Caki2 (cell line): ENCODE measurements at regions not wholly inside any gene's neighbourhood (a gene's known extent, or its start where the extent isn't known, plus 50 kb on each side); places are given as distances from the start of the nearest gene placed in this dataset.

ENCODE experiments used
- DNase-seq: peaks from one replicate; pipeline ENCODE4 v3.0.0-alpha.2; 2015; ENCODE audit warnings: low read depth
- in situ Hi-C: cut with HindIII; loops from 2 replicates; pipeline ENCODE4 v1.10.0; 2016; ENCODE audit warnings: low sequenced_read_pairs, low pct_unique_long_range_greater_than_20kb, mixed read lengths

GRCh38 chr20:39674842-39675241 is 712.7 kb downstream of the DHX35 start:
- DNase-seq = no peak
- in situ Hi-C loops = no loop called here

GRCh38 chr20:39670988-39671387 is 708.8 kb downstream of the DHX35 start:
- in situ Hi-C loops = no loop called here

GRCh38 chr20:39669659-39670058 is 707.5 kb downstream of the DHX35 start:
- in situ Hi-C loops = no loop called here
- DNase-seq = no peak

More at GRCh38 chr20:39670988-39671387, 708.8 kb downstream of the DHX35 start:
- DNase-seq = no peak

- in situ Hi-C loops = no loop called here
- no peak for DNase-seq
These were observed 705.9 kb downstream of the DHX35 start for GRCh38 chr20:39668038-39668437.

GRCh38 chr20:39661833-39662232 is 699.7 kb downstream of the DHX35 start:
- DNase-seq = peak; percentile 27
- in situ Hi-C loops = no loop called here

GRCh38 chr20:39660965-39661364 is 698.8 kb downstream of the DHX35 start:
- peak; percentile 28 for DNase-seq
- in situ Hi-C loops = no loop called here

GRCh38 chr20:39660226-39660625 is 698.1 kb downstream of the DHX35 start:
- in situ Hi-C loops = no loop called here
- peak; percentile 6 for DNase-seq

- in situ Hi-C loops = no loop called here
- no peak for DNase-seq
These were observed 696.7 kb downstream of the DHX35 start for GRCh38 chr20:39658662-39659409.

GRCh38 chr20:39654171-39654570 is 692.0 kb downstream of the DHX35 start:
- in situ Hi-C loops = no loop called here
- no peak for DNase-seq

- DNase-seq = no peak
- in situ Hi-C loops = no loop called here
These were observed 689.6 kb downstream of the DHX35 start for GRCh38 chr20:39651645-39652325.

- DNase-seq = no peak
- in situ Hi-C loops = no loop called here
These were observed 684.8 kb downstream of the DHX35 start for GRCh38 chr20:39646874-39647413.

- DNase-seq = no peak
- in situ Hi-C loops = no loop called here
These were observed 683.0 kb downstream of the DHX35 start for GRCh38 chr20:39645131-39645530.

- DNase-seq = no peak
- in situ Hi-C loops = no loop called here
These were observed 681.1 kb downstream of the DHX35 start for GRCh38 chr20:39643292-39643691.

GRCh38 chr20:39641423-39641822 is 679.3 kb downstream of the DHX35 start:
- no peak for DNase-seq
- in situ Hi-C loops = no loop called here

GRCh38 chr20:39640147-39640546 is 678.0 kb downstream of the DHX35 start:
- DNase-seq = no peak
- in situ Hi-C loops = no loop called here

GRCh38 chr20:39638731-39639130 is 676.6 kb downstream of the DHX35 start:
- in situ Hi-C loops = no loop called here
- no peak for DNase-seq

- no peak for DNase-seq
- in situ Hi-C loops = no loop called here
These were observed 671.5 kb downstream of the DHX35 start for GRCh38 chr20:39633689-39634088.

GRCh38 chr20:39632757-39633156 is 670.6 kb downstream of the DHX35 start:
- no peak for DNase-seq
- in situ Hi-C loops = no loop called here

GRCh38 chr20:39632176-39632575 is 670.0 kb downstream of the DHX35 start:
- in situ Hi-C loops = no loop called here
- DNase-seq = no peak

GRCh38 chr20:39631557-39631956 is 669.4 kb downstream of the DHX35 start:
- in situ Hi-C loops = no loop called here
- no peak for DNase-seq
